GM19328 (cell line): ENCODE measurements at regions not wholly inside any gene's neighbourhood (a gene's known extent, or its start where the extent isn't known, plus 50 kb on each side); places are given as distances from the start of the nearest gene placed in this dataset.
A peak's percentile ranks its signal among the peaks of the same experiment; 100 is the strongest.

Source experiments
- ATAC-seq: cut with Tn5 transposase; IDR thresholded peaks from one replicate; pipeline ENCODE4 v1.9.1; 2021; ENCODE audit warnings: mild to moderate bottlenecking, moderate library complexity; ENCODE audit not compliant: unreplicated experiment

DNA sequence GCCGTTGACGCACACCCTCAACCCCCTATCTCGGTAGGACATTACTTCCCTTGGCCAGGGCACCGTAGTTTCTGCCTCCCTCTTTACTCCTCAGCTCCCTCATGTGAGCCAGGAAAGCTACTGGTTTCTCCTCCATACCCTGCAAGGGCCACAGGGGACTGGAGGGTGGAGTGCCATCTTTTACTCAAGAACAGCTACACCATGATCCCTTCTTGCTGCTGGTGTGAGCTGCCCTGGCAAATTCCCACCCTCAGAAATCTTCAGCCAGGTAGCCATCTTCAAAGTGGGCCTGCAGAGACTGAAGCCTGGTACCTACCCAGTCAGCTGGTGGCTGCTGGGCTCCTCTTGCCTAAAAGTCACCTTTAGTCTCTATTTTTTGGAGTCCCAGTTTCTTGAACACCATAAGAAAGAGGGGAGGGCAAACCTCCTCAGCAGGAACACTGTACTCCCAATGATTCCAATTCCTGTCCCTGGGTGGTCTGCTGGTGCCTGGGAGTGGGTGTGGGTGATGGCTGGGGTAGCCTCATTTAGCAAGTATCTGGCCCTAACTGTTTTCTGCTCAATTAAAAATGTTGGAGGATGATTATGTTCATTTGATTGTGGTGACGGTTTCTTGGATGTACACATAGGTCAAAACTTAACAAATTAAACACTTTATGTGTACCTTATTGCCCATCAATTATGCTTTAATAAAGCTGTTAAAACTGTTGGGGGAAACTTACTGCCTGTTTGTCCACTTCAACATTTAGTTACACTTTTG, 105.0 kb upstream of the NPY start:
- no peak for ATAC-seq

DNA sequence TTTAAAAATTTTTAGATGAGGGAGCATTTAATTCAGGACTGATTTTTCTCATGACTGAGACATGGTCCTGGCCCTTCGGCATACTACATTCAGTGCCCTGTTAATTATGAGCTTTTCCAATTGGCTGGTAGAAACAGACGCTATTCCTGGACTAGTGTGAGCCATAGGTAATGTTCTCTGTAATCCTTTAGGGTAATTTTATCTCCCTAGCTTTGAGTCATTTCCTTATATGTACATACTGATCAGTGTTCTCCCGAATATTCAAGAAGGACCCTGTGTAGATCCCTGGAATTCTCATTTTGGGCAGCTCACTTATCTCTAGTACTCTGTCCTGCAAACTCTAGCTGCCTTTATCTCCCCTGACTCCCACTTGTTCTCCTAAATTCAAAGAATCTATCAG, 92.6 kb upstream of the NPY start:
- no peak for ATAC-seq

DNA sequence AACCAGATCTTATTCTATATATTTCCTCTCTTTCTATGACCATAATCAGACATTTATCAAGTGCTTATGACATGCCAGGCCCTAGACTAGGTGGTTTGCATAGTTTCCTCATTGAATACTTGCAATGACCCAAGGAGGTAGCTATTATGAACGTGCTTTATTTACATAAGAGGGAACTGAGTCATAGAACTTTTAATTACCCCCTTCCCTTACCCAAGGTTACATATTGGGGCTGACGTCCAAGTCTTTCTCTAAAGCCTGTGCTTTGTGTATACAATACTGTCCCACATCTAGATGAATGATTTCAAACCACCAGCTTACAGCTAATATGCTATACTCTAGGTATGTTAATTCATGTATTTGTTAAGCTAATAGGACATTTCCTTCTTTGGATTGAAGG, 91.9 kb upstream of the NPY start:
- no peak for ATAC-seq

DNA sequence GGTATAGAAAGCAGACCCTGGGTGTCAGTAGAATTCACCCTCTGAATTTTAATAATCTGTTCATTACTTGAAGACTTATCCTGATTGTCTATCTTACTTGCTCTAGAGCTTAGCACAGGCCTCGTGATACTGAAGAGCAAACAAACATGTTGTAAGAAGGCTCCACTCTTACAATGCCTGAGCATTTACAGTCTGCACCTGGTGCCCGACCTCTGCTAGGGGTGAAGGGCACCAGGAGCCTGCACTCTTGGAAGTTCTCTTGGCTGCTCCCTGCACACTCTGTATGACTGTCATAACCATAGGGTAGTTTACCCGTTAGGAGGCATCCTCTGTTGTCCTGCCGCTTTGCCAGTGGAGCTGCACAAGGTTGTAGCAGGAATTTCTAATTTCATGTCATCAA, 91.3 kb upstream of the NPY start:
- no peak for ATAC-seq

DNA sequence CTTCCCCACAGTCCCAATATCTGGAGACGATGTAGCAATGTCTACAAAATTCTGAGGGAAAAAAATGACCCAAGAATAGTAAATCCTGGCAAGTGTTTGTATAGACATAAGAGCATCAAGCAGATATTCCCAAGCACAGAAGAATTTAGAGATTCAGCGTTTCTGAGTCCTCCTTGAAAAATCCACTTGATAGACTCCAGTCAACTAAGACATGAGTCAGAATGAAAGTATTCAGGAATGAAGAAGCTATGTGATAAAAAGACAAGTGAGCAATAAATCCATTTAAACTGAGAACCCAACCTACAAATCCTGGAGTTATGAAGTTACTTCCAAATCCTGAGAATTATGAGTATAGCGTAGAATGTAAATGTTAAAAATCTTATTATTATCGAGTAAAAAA, 86.1 kb upstream of the NPY start:
- no peak for ATAC-seq

DNA sequence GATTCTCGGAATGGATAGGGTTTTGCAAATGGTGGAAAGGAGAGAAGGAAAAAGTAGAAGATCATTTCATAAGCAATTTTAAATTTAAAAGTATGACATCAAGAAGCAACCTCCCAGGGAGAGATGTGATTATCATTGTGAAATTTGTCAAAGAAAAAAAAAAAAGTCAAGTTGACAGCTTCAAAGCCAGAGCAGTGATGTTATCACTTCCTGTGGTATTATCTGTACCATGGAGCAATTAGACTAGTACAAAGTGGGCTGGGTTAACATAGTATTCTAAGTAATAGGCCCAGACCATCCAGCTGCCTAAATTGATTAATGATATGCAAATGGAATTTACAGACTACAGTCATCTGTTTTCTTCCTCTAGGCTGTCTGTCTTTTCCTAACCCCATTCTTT, 84.0 kb upstream of the NPY start:
- ATAC-seq = no peak

DNA sequence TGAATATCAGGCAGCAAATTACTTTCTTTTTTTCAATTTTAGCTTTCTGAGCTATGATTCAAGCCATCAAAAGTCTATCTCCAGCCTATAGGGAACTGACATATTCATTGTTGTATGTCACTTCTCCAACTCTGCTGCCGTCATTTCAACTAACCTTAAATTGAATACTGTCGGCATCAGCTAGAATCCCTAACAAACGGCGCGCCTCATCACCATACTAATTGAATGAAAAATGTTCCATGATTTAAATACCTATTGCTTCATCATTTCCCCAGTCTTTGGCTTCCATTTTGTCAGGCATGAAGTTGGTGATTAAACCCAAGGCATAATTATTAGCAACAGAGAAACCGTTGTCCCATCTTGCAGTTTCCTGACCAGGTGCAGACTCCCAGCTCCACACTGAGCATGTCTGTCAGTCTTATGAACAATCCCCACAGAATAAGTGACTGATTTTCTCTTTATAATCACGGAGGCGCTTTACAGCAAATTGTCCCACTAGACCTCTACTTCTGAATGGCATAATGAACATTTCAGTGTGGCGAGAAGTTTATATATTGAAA, 83.5 kb upstream of the NPY start:
- ATAC-seq = no peak

DNA sequence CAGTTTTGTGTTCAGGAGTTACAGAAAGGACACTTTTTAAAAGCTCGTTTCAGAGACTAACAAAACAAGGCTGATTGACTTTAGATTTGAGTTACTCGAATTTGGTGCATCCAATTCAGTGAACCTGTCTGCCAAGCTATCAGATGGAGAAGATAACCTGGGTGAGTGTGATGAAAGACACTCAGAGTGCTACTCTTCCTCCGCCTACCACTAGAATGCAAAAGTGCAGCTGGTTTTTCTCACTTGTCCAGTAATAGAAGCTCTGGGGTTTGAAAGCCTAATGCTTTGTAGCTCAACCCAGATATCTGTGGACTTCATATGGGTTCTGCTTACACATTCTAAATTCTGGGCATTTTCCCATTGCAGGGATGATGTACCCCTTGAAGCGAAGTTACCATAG, 82.8 kb upstream of the NPY start:
- no peak for ATAC-seq

DNA sequence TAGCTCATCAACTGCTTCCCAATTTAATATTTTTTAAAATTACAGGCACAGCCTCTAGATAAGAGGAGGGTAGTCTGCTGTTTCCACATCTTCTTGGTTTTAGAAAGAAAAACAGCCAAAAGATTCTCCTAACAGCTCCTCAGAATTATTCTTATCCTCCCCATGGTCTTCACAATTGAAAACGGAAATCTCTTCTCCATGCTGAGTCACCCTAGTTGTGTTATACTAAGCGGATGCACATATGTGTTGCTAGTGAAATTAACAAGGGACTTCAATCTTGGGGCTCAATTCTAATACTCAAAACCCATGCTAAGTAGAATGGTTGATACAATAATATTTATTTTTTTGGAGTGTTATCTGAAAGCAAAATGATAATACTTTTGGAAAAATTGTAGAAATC, 71.9 kb upstream of the NPY start:
- no peak for ATAC-seq

DNA sequence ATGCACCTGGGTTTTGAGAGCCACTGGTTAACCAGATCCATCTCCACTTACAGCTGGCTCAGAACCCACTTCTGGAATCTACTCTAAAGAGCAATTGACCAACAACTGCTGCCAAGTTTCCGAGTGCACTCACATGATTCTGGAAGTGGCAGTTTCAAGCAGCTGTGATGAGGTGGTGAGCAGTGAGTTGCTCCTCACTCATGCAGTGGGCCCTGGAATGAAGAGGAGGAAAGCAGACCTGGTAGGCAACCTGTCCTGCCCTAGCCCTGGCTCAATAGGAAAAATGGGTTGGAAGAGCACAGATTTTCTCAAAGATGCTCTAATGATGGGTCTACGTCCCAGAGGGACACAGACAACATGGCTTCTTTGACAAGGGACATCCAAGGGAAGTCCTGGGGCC, 70.7 kb upstream of the NPY start:
- ATAC-seq = no peak

DNA sequence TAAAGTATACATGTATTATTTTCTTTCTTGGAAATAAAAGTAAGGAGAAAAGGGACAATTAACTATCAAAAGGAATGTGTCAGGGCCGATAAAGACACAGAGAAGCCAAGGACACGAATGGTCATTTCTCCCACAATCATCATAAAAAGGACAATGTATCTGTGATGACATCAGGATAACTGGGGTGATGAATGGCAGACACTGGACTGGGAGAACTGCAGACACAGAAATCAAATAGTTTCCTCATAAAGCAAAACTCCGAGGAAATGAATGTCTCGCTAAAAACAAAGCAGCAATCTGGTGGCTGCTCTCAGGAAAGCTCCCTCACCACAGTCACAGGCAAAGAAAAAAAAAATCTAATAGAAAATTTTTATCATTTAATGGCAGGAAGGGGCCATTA, 69.3 kb upstream of the NPY start:
- ATAC-seq = no peak

DNA sequence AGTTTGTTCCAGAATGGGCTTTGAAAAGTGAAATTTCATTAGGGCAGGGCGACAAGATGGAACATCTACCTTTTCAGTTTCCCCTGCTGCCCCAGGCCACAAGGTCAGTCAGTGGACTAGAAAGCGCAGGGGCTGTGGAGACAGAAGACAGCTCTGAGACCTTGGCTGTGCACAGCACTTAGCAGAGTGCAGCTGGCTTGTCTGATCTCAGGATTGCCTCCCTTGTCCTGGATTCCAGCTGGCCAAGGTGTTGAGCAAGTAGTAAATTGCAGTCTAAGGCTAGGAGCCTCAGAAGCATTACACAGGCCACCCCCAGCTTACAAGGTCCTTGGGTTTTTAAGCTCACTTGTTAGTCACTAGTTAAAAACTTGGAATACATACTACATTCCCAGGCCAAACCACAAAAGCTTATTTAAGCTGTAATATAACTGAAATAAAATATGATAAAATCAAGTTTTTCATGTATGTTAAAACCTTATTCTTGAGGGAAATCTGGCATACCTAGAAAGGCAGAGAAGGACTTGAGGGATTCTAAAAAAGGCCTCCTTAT, 67.3 kb upstream of the NPY start:
- no peak for ATAC-seq

DNA sequence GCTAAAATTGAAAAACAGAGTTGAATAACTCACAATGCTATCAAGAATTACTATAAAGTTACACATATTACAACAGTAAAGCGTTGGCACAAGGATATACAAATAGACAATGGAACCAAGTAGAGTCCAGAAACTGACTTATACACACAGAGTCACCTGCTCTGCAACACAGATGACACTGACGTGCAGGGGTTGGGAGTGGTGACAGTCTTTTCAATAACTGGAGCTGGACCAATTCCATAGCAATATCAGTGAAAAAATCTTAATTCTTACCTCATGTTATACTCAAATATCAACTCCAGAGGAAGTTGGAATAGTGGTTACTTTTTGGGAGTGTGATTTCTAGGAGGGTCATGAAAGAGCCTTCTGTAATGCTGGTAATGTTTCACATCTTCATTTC, 62.5 kb upstream of the NPY start:
- no peak for ATAC-seq

DNA sequence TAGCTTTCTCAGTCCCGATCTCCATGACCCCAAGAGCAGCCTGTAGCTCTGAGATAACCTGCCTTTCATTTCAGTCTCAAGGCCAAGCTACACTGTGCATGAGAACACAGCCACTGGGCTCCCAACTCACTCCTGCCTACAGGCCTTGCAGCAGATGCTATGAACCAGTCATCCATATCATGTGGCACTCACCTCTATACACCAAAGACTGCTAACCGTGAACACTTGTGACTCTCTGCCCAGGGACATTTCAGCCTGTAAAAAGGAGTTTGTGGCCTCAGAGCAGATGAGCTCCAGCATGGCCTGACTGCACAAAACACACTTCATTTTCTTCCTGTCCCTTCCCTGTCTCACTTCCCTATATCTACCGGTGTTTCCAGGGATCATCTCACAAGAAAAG, 56.9 kb upstream of the NPY start:
- ATAC-seq = no peak

DNA sequence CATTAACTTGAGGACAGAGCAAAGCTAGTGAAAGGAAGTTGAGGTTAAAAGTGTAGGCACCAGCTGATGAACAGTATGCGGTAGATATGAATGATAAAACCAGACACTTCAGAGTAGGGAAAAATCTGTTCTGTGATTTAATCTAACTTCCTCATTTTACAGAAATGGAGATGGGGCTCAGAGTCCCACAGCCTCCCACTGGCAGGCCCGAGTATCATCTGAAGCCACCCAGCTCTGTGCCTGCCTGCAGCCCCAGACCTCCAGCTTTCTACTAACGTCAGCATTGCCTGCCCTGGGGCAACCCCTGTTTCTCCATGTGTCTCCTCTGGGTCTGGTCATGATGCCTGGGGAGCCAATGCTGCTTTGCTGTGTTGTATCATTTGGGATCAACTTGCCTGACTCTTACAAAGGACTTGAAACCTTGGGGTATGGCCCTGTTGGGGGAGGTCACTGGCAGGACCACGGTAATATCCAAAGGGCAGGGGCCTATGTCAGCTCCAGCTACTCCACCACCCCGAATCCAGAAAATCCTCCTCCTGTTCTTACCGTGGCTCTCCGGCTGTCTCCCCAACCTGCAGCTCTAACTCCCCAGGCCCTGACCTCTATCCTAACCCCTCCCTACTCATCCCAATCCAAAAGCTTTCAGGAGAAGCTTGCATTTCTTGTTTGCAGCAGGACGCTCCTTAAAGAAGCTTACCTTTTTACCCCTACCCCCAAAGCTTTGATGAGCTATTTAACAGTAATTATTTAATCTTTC, 56.2 kb upstream of the NPY start:
- ATAC-seq = peak; percentile 88

DNA sequence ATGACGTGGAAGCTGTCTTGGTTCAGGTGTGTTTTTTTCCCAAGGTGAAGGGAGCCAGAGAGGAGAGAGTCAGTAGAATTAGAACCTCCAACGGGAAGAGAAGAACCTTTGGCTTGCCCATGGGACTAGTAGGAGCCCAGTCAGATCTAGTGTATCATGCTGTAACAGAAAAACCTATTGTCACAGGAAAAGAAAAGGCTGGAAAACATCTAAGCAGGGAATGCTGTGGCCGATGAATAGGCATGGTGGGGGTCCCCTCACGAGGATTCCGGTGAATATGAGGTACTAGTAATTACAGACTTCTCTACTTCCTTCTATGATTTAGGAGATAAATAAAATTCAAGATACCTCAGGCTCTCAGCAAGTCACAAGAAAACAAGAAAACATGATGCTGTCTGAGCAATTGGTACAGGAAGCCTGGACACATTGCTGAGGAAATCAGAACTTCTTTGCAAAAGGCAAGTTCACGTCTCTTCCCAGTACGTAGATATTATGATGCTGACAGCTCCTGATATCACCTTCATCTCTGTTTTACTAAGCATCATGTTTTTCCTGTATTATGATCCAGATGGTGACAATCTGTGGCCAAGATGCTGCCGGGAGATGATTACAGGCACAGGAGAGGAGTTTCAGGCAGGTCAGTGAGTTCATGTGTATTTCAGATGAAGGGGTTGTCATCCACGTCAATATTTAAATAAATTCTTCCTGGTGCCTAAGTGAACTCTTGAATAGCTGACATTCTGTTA, 54.3 kb upstream of the NPY start:
- ATAC-seq = no peak

DNA sequence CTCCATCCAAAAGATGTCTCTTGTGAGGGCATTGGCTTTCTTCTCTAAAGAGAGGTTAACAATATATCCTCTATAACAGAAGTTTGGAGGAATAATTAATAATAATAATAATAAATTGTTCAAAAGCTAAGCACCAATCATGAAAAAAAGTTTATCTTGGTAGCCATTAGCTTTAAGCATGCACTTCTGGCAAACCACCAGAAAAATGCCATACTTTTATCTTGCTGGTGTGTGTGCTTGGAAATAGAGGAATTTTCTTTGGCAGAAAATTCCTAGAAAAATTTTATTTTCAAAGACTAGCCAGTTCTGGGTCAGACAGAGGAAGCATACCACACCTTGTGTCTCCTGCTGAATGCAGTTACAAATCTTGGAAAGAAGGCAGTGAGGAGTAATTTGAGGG, 52.5 kb upstream of the NPY start:
- ATAC-seq = no peak

DNA sequence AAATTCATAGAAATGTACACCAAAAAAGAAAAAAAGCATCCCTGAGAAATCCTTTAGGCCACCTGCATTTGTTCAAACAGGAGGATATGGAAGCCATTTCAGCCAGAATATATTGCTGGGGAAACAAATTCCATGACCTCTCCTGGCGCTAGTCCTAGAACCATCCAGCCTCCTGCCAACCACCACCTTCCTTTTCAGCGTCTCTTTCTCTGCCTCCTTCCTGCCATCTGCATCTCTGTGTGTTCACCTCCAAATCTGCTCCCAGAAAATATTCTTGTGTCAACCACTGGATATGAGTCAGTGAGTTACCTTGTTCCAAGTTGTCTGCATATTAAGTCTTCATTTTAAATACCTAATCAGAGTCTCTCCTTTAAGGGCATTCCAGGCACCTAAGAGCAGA, 50.6 kb upstream of the NPY start:
- ATAC-seq = no peak
